Neural progenitor cell (in vitro differentiated cells): ENCODE measurements at regions not wholly inside any gene's neighbourhood (a gene's known extent, or its start where the extent isn't known, plus 50 kb on each side); places are given as distances from the start of the nearest gene placed in this dataset.
A peak's percentile ranks its signal among the peaks of the same experiment; 100 is the strongest.

Experiments
- DNase-seq: peaks from one replicate; pipeline ENCODE4 v3.0.0-alpha.2; 2016; ENCODE audit warnings: low spot score
- H2AFZ ChIP-seq: fragments of 200-600 bp; sonication (generic); replicated peaks from 2 replicates; pipeline ENCODE4 v1.6.1; 2016; ENCODE audit warnings: antibody characterized with exemption
- H3F3A ChIP-seq: fragments of 200-600 bp; sonication (generic); 2 replicates; pipeline ENCODE4 v1.6.1; 2016; ENCODE audit warnings: antibody characterized with exemption, low read depth
- H3K27ac ChIP-seq: fragments of 200-600 bp; sonication (generic); 2 replicates; pipeline ENCODE4 v1.5.1; 2016; ENCODE audit warnings: mild to moderate bottlenecking
- H3K27me3 ChIP-seq: fragments of 200-600 bp; sonication (generic); 2 replicates; pipeline ENCODE4 v1.6.1; 2016; ENCODE audit warnings: mild to moderate bottlenecking, moderate library complexity
- H3K36me3 ChIP-seq: fragments of 200-600 bp; sonication (generic); 2 replicates; pipeline ENCODE4 v1.5.1; 2016
- H3K4me1 ChIP-seq: fragments of 200-600 bp; sonication (generic); 2 replicates; pipeline ENCODE4 v1.6.1; 2016; ENCODE audit warnings: mixed run types
- H3K4me2 ChIP-seq: fragments of 200-600 bp; sonication (generic); 2 replicates; pipeline ENCODE4 v1.6.1; 2016
- H3K4me3 ChIP-seq: fragments of 200-600 bp; sonication (generic); 2 replicates; pipeline ENCODE4 v1.5.1; 2016
- H3K79me2 ChIP-seq: fragments of 200-600 bp; sonication (generic); 2 replicates; pipeline ENCODE4 v1.6.1; 2016; ENCODE audit warnings: low read depth
- H3K9ac ChIP-seq: fragments of 200-600 bp; sonication (generic); 2 replicates; pipeline ENCODE4 v1.6.1; 2016
- H3K9me3 ChIP-seq: fragments of 200-600 bp; sonication (generic); 2 replicates; pipeline ENCODE4 v1.5.1; 2016; ENCODE audit warnings: low read depth
- H4K20me1 ChIP-seq: fragments of 200-600 bp; sonication (generic); 2 replicates; pipeline ENCODE4 v1.6.1; 2016; ENCODE audit warnings: low read depth
- H3K27ac Mint-ChIP-seq: 3 replicates; pipeline ENCODE4 v1.8.0; 2021; ENCODE audit warnings: mixed read lengths
- H3K27me3 Mint-ChIP-seq: 2 replicates; pipeline ENCODE4 v1.8.0; 2022; ENCODE audit warnings: low read depth, mild to moderate bottlenecking, inconsistent platforms, moderate library complexity, mixed read lengths; ENCODE audit not compliant: insufficient read depth
- H3K36me3 Mint-ChIP-seq: 3 replicates; pipeline ENCODE4 v1.8.0; 2021; ENCODE audit warnings: mixed read lengths
- H3K4me1 Mint-ChIP-seq: 3 replicates; pipeline ENCODE4 v1.8.0; 2021; ENCODE audit warnings: mixed read lengths
- H3K4me3 Mint-ChIP-seq: 3 replicates; pipeline ENCODE4 v1.8.0; 2021; ENCODE audit warnings: mild to moderate bottlenecking, moderate library complexity, mixed read lengths
- H3K9me3 Mint-ChIP-seq: 3 replicates; pipeline ENCODE4 v1.8.0; 2020; ENCODE audit warnings: mixed read lengths
- CTCF ChIP-seq: fragments of 200-600 bp; sonication (generic); IDR thresholded peaks from 2 replicates; pipeline ENCODE4 v1.5.1; 2017; ENCODE audit warnings: antibody characterized with exemption, mild to moderate bottlenecking
- EZH2 ChIP-seq: fragments of 200-600 bp; sonication (generic); IDR thresholded peaks from 2 replicates; pipeline ENCODE4 v1.6.1; 2017; ENCODE audit warnings: antibody characterized with exemption, mild to moderate bottlenecking, moderate library complexity
- EZH2phosphoT487 ChIP-seq: fragments of 200-600 bp; sonication (generic); IDR thresholded peaks from 2 replicates; pipeline ENCODE4 v1.6.1; 2017; ENCODE audit warnings: antibody characterized with exemption

DNA sequence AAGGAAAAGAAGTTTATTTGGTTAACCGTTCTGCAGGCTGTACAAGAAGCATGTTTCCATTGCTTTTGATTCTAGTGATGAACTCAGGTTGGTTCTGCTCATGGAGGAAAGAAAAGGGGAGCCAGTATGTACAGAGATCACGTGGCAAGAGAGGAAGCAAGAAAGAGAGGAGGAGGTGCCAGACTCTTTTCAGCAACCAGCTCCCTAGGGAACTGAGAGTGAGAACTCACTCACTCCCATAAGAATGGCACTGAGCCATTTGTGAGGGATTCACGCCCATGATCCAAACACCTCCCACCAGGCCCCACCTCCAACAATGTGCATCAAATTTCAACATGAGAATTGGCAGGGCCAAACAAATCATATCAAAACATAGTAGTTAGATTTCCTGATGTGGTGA, 649.1 kb downstream of the EPM2A start:
- Mint-ChIP-seq H3K36me3 (no peaks in the 10 kb centered on the region), H3K9me3 (no peaks in the 10 kb centered on the region), H3K27ac (no peak overlapping the region), H3K4me3 (no peak overlapping the region), H3K27me3 (no peaks in the 10 kb centered on the region), H3K4me1 (peaks cover 4% of the 10 kb centered on the region)
- Histone ChIP-seq H2AFZ (peak overlapping the region; percentile 81), H3K79me2 (no peaks in the 10 kb centered on the region), H3K36me3 (no peaks in the 10 kb centered on the region), H3K4me3 (no peak overlapping the region), H4K20me1 (no peaks in the 10 kb centered on the region), H3K27me3 (no peaks in the 10 kb centered on the region), H3K27ac (no peak overlapping the region), H3K9ac (no peak overlapping the region), H3K4me2 (no peak overlapping the region), H3K4me1 (no peaks in the 10 kb centered on the region), H3F3A (no peaks in the 10 kb centered on the region), H3K9me3 (no peaks in the 10 kb centered on the region)
- TF ChIP-seq EZH2 (no peak), CTCF (no peak), EZH2phosphoT487 (no peak)
- no peak for DNase-seq

DNA sequence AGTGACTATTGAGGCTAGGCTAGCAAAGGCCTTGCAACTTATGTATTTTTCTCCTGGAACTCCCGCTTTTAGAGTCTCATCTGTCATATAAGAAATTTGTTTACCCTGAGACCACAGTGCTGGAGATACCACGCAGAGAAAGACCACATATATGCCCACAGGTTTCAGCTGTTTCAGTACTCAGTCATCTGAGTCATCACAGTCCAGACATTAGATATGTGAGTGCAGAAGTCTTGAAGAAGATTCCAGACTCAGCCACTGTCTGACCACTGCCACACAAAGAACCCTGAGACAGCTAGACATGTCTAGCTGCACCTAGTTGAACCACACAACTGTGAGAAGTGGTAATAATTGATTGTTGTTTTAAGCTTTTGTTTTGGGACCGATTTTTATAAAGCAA, 648.3 kb downstream of the EPM2A start:
- H3K27me3 Mint-ChIP-seq, result no peaks in the 10 kb centered on the region
- TF ChIP-seq EZH2 (no peak), CTCF (no peak), EZH2phosphoT487 (no peak)
- no peak overlapping the region for H3K4me2 ChIP-seq

DNA sequence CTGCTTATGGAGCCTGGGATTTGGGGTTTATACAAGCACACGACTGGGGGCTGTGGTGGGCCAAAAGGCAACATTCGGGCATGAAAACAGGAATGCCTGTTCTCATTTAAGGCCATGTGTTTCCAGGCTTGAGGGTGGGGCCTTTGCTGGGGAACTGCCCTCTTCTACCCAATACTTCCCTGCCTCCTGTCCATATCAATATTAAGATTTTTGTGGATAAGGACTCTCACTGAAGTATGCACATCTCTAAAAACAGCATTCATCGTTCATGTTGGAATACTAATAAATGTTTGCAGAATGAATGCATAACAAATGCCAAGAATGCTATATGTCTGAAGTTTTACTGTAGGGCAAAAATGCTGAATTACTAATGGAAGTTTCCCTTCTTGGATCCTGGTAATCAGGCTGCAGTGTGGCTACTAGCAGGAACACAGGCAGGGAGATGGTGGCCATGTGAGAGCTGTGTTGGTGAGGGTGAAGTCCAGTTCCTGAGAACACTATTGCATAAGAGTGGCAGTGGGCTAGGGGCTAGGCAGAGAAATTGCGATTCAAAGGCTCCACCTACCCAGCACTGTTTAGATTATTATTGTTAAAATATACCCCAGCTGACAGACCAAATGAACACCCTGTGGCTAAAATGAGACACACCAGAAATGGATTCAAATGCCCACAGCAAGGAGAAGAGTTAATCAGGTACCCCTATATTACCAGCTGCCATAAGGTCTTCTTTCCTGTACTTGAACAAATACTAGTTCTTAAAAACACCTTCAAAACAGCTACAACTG, 644.3 kb downstream of the EPM2A start:
- Histone ChIP-seq H3K27ac (no peak overlapping the region), H4K20me1 (no peaks in the 10 kb centered on the region), H3K36me3 (no peaks in the 10 kb centered on the region), H3K27me3 (no peaks in the 10 kb centered on the region), H3K4me3 (no peak overlapping the region), H3F3A (no peaks in the 10 kb centered on the region), H3K9me3 (no peaks in the 10 kb centered on the region), H3K9ac (no peak overlapping the region), H3K4me2 (no peak overlapping the region), H2AFZ (no peak overlapping the region), H3K79me2 (no peaks in the 10 kb centered on the region), H3K4me1 (no peaks in the 10 kb centered on the region)
- H3K27ac Mint-ChIP-seq, result no peak overlapping the region
- TF ChIP-seq EZH2phosphoT487 (no peak), CTCF (no peak), EZH2 (no peak)
- H3K36me3 Mint-ChIP-seq, result no peaks in the 10 kb centered on the region
- H3K4me3 Mint-ChIP-seq, result no peak overlapping the region
- no peaks in the 10 kb centered on the region for H3K9me3 Mint-ChIP-seq
- peaks cover 2% of the 10 kb centered on the region for H3K4me1 Mint-ChIP-seq
- H3K27me3 Mint-ChIP-seq, result no peaks in the 10 kb centered on the region
- DNase-seq, result no peak

More for the DNA sequence above, 648.3 kb downstream of the EPM2A start:
- Mint-ChIP-seq H3K9me3 (no peaks in the 10 kb centered on the region), H3K36me3 (no peaks in the 10 kb centered on the region), H3K4me1 (peaks cover 4% of the 10 kb centered on the region), H3K4me3 (no peak overlapping the region), H3K27ac (no peak overlapping the region)
- Histone ChIP-seq H2AFZ (no peak overlapping the region), H3K27ac (no peak overlapping the region), H4K20me1 (no peaks in the 10 kb centered on the region), H3K79me2 (no peaks in the 10 kb centered on the region), H3K9me3 (no peaks in the 10 kb centered on the region), H3K4me1 (no peaks in the 10 kb centered on the region), H3K27me3 (no peaks in the 10 kb centered on the region), H3K9ac (no peak overlapping the region), H3K36me3 (no peaks in the 10 kb centered on the region), H3F3A (no peaks in the 10 kb centered on the region), H3K4me3 (no peak overlapping the region)
- no peak for DNase-seq
